ENCODE measurements at regions not wholly inside any gene's neighbourhood (a gene's known extent, or its start where the extent isn't known, plus 50 kb on each side); places are given as distances from the start of the nearest gene placed in this dataset.

DNA sequence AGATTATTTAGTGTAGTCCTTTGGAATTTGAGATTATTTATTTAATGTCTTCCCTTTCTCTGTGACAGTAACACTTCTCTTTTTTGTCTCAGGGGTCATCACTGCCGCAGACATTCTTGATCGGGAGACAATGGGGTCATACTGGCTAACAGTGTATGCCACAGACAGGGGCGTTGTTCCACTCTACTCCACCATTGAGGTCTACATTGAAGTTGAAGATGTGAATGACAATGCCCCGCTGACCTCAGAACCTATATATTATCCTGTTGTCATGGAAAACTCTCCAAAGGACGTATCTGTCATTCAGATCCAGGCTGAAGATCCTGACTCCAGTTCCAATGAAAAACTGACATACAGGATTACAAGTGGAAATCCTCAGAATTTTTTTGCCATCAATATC lies 299.9 kb downstream of the FAT3 start (continued):
- TF ChIP-seq KMT2A (CRISPR knock-in tag; IDR thresholded peaks at IDR 0.05) (no peak), NR2F6 (IDR thresholded peaks at IDR 0.05) (no peak), NR2F6 (CRISPR knock-in tag; IDR thresholded peaks at IDR 0.05) (no peak), ETV5 (CRISPR knock-in tag; IDR thresholded peaks at IDR 0.05; ENCODE audit: borderline replicate concordance) (no peak), ZNF343 (CRISPR knock-in tag; IDR thresholded peaks at IDR 0.05) (no peak), CREM (IDR thresholded peaks at IDR 0.05) (no peak), CREM (CRISPR knock-in tag; IDR thresholded peaks at IDR 0.05) (no peak), JUNB (CRISPR knock-in tag; IDR thresholded peaks at IDR 0.05; ENCODE audit: borderline replicate concordance) (no peak)

DNA sequence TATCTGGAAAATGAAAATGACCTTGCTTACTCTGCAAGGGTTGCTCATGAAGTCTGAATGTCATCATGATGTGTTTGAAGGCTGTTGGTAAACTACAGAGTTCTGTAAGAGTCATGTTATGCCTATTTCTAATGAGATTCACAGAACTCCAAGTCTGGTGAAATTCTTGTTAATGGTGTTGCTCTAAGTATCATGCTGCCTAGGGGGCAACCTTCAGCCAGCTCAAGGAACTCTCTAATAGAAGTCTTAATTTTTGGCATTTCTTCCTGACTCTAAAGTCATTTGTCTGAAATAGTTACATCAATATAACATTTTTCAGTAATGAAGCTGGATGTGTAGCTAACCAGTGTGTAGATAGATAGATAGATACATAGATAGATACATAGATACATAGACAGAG lies 302.8 kb downstream of the FAT3 start:
- POLR2A ChIA-PET: no interaction called here
- no peaks in the 10 kb centered on the region for H3K36me3 ChIP-seq (replicated peaks in 1 of 2; ENCODE audit: control insufficient read depth in 1 of 2, insufficient read depth in 2 of 2, low read length in 2 of 2)
- no peak overlapping the region for H3K27ac ChIP-seq (ENCODE audit: extremely low read length, insufficient read depth, low read length)
- CTCF ChIA-PET (ENCODE audit: low intra/inter-chr PET ratio, low total read pairs): no interaction called here
- FAIRE-seq (no peak), ATAC-seq (no peak), DNase-seq (ENCODE audit: low spot score) (no peak)
- no peaks in the 10 kb centered on the region for H3K4me1 ChIP-seq (ENCODE audit: insufficient read depth, low read length)
- H3K4me3 ChIP-seq (replicated peaks in 1 of 3; ENCODE audit: insufficient read depth in 1 of 3, low read depth in 2 of 3, low read length in 3 of 3): no peak overlapping the region
- no peaks in the 10 kb centered on the region for H3K27me3 ChIP-seq (ENCODE audit: control insufficient read depth in 1 of 2, insufficient read depth in 2 of 2, low read length in 2 of 2)
- no peaks in the 10 kb centered on the region for H3K9me3 ChIP-seq (ENCODE audit: low read length)
- no peak overlapping the region for H3K9ac ChIP-seq (ENCODE audit: insufficient read depth, low read depth, low read length)
- H2AFZ ChIP-seq (ENCODE audit: low read length): no peak overlapping the region
- intact Hi-C loops (cut with micrococcal nuclease; ENCODE audit: unreplicated experiment) (no loop called here), in situ Hi-C loops (cut with HindIII; ENCODE audit: extremely low pct_ligation_motif_present, low pct_unique_long_range_greater_than_20kb) (no loop called here)
- H3K79me2 ChIP-seq (ENCODE audit: insufficient read depth, low read length): no peaks in the 10 kb centered on the region
- no TSS peak for BruUV-seq (replicated peaks)
- no peak overlapping the region for H3K4me2 ChIP-seq (ENCODE audit: low read depth, low read length)
- H4K20me1 ChIP-seq (ENCODE audit: insufficient read depth, low read length): no peaks in the 10 kb centered on the region
- TF ChIP-seq ZNF782 (CRISPR knock-in tag; IDR thresholded peaks at IDR 0.05; ENCODE audit: borderline replicate concordance): no peak
- no peak for TF ChIP-seq ZNF747 (CRISPR knock-in tag; IDR thresholded peaks at IDR 0.05; ENCODE audit: borderline replicate concordance)
- TF ChIP-seq SRF (IDR thresholded peaks at IDR 0.05; ENCODE audit: low read depth, low read length): no peak
- TF ChIP-seq, protein P1, sequence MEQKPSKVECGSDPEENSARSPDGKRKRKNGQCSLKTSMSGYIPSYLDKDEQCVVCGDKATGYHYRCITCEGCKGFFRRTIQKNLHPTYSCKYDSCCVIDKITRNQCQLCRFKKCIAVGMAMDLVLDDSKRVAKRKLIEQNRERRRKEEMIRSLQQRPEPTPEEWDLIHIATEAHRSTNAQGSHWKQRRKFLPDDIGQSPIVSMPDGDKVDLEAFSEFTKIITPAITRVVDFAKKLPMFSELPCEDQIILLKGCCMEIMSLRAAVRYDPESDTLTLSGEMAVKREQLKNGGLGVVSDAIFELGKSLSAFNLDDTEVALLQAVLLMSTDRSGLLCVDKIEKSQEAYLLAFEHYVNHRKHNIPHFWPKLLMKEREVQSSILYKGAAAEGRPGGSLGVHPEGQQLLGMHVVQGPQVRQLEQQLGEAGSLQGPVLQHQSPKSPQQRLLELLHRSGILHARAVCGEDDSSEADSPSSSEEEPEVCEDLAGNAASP (CRISPR knock-in tag; IDR thresholded peaks at IDR 0.05; ENCODE audit: borderline replicate concordance): no peak
- TF ChIP-seq, protein P2, sequence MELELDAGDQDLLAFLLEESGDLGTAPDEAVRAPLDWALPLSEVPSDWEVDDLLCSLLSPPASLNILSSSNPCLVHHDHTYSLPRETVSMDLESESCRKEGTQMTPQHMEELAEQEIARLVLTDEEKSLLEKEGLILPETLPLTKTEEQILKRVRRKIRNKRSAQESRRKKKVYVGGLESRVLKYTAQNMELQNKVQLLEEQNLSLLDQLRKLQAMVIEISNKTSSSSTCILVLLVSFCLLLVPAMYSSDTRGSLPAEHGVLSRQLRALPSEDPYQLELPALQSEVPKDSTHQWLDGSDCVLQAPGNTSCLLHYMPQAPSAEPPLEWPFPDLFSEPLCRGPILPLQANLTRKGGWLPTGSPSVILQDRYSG (CRISPR knock-in tag; IDR thresholded peaks at IDR 0.05): no peak
- TF ChIP-seq, protein P3, sequence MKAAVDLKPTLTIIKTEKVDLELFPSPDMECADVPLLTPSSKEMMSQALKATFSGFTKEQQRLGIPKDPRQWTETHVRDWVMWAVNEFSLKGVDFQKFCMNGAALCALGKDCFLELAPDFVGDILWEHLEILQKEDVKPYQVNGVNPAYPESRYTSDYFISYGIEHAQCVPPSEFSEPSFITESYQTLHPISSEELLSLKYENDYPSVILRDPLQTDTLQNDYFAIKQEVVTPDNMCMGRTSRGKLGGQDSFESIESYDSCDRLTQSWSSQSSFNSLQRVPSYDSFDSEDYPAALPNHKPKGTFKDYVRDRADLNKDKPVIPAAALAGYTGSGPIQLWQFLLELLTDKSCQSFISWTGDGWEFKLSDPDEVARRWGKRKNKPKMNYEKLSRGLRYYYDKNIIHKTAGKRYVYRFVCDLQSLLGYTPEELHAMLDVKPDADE (CRISPR knock-in tag; IDR thresholded peaks at IDR 0.05): no peak
- TF ChIP-seq, protein P4, sequence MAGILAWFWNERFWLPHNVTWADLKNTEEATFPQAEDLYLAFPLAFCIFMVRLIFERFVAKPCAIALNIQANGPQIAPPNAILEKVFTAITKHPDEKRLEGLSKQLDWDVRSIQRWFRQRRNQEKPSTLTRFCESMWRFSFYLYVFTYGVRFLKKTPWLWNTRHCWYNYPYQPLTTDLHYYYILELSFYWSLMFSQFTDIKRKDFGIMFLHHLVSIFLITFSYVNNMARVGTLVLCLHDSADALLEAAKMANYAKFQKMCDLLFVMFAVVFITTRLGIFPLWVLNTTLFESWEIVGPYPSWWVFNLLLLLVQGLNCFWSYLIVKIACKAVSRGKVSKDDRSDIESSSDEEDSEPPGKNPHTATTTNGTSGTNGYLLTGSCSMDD (CRISPR knock-in tag; IDR thresholded peaks at IDR 0.05): no peak
- no peak for TF ChIP-seq TSC22D2 (CRISPR knock-in tag; IDR thresholded peaks at IDR 0.05; ENCODE audit: borderline replicate concordance)
